HG02571 (cell line): ENCODE measurements at regions not wholly inside any gene's neighbourhood (a gene's known extent, or its start where the extent isn't known, plus 50 kb on each side); places are given as distances from the start of the nearest gene placed in this dataset.

ENCODE experiments used
- ATAC-seq: cut with Tn5 transposase; IDR thresholded peaks from one replicate; pipeline ENCODE4 v1.9.1; 2021; ENCODE audit warnings: mild to moderate bottlenecking, moderate library complexity; ENCODE audit not compliant: unreplicated experiment

DNA sequence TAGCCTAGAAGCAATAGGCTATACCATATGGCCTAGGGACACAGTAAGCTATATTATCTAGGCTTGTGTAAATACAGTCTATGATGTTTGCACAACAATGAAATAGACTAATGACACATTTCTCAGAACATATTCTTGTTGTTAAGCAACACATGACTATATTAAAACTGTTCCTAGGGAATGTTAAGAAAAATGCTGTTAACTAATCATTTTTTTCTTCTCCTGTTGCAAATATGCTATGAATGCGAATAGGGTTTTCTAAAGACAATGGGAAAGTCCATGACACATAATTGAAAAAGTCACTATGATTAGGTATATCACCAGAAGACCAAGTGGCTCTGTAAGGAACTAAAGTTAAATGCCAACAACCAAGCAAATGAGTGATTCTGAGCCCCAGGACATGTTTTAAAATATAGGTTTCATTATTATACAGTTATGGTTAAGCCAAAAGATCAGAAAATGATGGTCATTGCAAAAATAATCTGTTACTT is 454.0 kb upstream of the SORCS1 start:
- ATAC-seq = no peak

DNA sequence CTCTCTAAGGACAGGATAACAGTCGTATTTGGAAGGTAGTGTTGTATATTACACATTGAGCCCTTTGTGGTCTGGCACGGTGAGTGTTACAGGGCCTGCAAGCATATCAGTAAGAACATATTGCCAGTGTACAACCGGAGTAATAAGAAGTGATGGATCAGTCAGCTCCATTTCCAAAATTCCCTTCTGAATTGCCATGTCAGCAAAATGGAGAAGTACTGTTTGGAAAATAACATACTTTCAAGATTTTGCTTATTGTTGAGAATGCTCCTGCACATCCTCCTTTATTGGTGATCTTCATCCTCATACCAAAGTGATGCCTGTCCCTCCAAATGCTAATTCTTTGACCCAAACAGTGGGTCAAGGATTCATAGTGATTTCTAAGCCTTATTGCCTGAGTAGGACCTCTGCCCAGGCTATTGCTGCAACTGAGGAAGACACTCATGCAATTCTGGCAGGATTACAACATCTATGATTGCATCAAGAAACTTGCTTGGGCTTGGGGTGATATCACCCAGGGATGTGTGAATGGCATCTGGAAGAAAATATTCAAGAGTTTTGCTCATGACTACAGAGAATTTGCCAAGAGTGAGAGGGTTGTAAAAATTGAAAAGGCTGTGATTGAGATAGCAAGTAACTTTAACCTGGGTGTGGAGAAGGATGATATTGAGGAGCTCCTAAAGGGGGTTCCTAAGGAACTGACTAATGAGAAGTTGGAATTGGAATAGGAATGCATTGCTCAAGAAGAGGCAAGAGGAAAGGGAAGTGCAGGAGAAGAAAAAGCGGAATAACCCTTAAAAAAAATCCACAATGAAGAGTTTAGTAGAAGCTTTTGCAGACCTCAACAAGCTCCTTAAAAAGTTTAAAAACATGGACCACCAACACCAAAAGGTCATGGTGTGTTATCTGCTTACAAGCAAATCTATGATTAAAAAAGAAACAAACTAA is 452.2 kb upstream of the SORCS1 start:
- ATAC-seq = no peak

DNA sequence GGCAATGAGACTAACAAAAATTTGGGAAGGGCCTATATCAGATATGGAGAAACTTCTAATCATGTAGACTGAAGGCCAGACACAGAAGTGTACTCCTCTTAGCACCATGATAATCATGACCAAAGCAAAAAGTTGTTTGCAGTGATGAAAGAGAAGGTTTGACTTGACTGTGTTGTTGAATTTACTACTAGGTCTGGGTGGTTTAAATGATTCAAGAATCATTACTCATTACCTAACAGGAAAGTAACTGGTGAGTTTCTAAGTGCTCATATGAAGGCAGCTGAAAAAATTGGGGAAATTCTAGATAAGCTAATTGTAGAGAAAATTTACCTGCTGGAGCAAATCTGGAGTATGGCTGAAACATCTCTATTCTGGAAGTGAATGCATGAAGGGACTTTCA is 451.5 kb upstream of the SORCS1 start:
- no peak for ATAC-seq

DNA sequence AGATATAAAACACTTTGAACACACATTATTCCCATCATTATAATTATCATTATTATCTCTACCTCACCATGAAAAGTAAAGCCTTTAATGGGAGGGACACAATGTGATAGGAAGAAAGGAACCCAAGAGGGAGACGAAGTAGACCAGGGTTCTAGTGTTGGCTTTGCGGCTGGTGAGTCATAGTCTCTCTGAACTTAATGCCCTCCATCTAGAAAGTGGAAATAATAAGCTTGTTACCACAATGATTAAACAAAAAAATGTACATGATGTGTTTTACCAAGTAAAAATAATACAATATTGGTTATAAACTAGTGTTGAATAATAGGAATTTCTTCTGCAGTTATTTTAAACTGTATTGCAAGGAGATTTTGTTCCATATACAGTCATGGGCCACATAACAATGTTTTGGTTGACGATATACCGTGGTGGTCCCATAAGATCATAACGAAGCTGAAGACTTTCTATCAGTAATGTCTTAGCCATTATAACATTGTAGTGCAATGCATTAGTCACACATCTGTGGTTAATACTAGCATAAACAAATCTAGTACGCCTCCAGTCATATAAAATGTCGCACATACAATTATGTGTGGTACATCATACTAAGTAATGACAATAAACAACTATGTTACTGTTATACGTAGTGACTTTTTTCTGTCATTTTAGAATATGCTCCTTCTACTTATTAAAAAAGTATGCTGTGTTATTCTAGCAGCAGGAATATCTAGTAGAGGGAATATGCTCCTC is 450.6 kb upstream of the SORCS1 start:
- no peak for ATAC-seq

DNA sequence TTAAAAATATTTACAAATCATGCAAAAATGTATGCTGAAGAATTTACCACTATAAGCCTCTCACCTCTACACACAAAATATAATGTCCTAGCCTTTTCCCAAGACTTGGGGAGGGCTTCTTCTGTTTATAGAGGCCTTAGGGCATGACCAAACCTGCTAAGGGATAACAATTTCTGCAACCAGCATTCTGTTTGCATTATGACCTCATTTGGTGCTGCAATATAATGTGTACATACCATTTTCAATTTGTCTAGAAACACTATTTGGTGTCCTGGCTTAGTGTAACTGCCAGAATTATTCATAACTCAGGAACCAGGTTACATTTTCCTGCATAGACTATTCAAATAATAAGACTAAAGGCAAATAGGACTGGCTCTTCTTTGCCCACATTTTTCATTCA is 446.6 kb upstream of the SORCS1 start:
- no peak for ATAC-seq

DNA sequence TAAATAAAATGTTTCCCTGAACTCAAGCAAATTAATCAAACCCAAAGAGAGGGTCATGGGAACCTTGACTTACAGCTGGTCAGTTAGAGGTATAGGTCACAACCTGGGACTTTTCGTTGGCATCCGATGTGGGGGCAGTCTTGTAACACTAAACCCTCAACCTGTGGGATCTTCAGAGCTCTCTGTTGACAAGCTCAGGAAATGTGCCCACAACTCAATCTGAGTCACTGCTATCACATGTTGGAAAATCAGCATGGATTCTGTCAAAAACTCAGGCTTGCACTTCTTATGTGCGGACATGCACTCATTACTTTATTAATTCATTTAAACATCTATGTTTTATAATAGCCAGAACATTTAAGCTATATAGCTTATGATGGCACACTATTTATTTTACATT is 424.6 kb upstream of the SORCS1 start:
- no peak for ATAC-seq

DNA sequence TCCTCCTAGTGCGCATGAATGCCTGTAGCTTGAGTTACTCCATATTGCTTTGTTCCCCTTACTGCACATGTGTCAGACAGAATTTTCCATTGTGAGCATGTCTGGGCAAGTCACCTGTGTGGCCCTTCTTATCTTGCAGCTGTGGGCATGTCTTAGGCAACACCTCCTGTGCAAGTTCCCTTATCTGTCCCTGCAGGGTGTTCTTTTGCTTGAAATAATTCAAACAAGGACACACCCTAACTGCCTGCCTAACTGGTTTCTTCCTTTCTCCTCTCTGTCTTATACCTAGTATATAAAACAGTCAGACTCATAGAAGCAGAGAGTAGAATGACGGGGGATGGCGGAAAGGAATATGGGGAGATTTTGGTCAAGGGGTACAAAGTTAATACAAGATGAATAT is 421.1 kb upstream of the SORCS1 start:
- no peak for ATAC-seq

DNA sequence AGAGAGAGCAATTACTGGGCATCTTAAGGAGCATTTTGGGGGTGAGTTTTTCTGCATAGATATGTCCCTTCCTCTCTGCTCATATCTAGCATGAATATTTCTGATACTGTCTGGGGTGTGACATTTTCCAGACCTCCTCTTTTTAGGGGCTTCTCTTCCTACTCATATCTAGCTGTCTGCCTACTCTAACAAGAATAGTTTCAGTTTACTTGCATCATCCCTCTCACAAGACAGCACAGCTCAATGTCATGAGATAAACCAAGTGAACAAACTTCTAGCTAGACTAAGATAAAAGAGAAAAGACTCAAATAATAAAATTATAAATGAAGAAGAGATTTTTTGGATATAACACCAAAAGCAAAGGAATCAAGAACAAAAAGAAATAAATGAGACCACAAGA is 419.5 kb upstream of the SORCS1 start:
- no peak for ATAC-seq

DNA sequence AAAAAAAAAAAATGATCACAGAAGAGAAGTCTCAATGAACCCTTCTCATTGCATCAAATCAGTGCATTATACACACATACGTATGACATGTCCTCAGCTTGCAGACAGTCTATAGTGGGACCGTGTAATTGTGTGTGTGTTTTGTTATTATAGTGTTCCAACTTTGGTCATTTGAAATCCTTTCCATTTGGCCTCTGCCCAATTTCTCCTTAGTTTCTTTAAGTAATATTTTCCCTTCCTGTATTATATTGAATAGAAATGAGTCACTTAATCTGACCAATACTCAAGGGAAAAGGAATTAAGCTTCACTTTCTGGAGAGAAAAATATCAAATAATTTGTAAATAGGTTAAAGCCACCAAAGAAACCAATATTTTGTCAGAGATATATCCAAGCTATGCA is 415.5 kb upstream of the SORCS1 start:
- ATAC-seq = no peak

DNA sequence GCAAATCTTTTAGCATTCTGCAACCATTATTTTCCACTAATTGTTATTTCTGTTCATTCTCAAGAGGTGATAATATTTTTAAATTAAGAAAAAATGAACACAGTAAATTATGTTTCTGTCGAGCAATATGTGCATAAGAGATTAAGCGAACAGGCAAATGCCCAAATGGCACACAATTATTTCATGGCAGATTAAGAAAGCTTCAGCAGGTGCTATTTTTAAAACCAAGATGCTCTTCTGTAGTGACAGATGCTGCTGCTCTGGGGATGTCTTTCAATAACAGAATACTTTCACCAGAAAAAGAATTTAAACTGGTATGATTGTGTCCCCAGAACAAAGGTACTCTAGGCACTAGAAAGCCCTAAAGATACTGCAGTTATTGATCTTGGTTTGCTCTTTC is 412.7 kb upstream of the SORCS1 start:
- no peak for ATAC-seq

DNA sequence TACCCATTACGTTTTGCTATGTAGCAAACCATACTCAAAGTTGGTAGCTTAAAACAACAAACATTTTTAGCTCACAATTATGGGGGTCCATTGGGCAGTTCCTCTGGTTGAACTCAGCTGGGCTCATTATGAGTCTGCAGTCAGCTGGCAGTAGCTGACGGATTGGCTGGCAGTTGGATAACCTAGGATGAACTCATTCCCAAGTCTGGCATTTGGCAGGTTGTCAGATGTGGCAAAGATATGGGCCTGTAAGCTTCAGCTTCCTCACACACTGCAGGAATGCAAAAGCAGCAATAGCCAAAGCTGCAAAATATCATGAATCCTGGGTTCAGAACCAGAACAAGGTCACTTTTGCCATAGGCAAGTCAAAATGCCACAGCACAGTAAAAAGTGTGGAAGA is 412.2 kb upstream of the SORCS1 start:
- no peak for ATAC-seq

DNA sequence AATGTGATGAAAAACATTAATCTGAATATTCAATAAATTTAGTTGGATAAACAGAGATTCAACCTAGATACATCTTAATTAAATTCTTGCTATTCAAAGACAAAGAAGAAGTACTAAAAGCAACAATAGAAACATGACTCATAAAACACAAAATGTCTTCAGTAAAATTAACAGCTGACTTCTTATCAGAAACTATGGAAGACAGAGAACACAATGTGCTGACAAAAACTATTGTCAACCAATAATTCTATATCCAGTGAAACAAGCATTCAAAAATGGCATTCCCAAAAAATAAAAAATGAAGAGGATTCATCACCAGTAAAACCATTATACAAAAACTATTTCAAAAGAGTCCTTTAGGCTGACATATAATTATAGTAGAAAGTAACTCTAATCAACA is 400.5 kb upstream of the SORCS1 start:
- ATAC-seq = no peak

DNA sequence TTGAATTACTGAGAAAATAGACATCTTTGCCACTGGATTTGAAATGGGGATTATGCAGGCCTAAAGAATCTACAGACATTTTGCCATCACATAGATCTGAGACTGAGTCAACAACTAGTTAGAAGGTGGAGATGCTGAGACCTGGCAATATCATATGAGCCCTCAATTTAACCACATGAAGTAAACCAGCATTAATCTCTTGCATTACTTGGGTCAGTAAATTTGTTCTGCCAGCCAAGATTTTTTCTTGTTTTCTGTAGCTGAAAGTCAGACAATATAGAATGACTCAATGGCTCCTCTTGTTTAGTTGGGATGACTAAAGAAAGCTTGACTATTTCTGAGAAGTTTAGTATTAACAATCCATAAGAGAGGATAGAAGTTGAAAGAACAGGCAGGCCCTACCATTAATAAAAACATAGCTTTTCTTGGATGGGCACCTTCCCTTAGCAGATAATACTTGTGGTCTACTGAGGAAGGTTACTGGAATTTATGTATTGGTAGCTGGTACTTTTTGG is 396.7 kb upstream of the SORCS1 start:
- ATAC-seq = no peak

DNA sequence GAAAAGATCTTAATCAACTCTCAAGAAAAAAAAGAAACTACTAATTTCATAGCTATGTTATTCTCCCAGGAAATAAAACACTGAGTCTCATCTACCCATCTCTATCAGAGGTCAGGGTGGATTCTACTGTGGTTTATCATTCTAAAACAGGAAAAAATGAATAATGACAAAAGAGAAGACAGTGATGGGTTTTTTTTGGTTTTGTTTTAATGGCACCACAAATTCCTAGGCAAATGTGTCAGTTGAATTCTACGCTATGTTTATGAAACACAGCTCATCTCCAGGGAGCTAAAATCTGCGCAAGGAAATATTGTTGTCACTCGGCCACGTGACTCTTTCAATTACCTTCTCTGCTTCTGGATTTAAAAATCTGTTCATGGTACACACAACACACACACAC is 393.4 kb upstream of the SORCS1 start:
- no peak for ATAC-seq

DNA sequence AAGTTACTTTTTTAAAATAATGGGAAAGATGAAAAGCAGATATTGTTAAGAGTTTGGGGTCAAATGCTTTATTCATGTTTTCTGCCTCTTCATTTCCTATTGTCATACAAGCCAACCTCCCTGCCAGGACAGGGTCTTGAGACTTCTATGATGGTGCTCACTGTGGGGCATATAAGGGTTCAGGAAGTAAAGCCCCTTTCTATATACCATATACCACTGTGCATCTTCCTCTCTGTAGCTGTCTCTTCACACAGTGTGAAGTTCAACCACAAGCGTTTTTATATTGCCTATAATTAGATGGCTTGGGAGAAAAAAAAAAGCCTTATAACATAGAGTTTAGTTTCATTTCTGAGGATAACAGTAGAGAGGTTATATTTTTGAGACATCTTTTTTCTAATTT is 389.8 kb upstream of the SORCS1 start:
- ATAC-seq = no peak

DNA sequence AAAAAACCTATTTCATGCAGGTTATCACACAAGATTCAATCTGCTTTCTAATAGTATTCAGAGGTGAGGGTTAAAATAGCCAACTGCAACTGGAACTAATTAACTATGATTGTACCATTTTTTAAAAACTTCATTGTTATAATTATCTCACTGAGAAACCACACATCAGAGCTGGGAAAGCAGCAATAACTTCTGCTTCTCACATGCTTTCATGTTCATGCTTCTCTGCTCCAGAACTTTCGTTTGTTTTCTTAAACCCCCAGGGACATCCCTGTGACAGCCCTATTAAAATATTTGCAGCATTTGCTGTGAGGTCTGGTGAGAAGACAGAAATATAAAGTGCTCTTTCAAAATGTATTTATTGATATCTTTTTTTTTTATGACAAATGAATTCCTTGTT is 389.0 kb upstream of the SORCS1 start:
- no peak for ATAC-seq

DNA sequence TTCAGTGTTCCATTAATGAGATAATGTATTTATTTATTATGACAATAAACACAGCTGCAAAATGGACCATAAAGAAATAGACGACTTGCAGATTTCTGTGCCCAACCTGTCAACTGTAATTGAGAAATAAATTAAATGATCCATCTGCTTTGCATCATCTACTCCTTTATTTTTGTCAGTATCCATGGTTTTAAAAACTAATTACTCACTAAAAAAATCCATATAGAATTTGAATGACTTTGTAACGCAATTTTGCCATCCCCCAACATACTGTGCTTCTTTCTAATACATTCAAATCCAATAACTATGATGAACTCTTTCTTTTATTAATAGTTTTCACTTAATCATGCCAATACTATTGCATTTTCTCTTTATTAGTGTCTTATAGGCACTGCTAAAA is 388.5 kb upstream of the SORCS1 start:
- ATAC-seq = no peak

DNA sequence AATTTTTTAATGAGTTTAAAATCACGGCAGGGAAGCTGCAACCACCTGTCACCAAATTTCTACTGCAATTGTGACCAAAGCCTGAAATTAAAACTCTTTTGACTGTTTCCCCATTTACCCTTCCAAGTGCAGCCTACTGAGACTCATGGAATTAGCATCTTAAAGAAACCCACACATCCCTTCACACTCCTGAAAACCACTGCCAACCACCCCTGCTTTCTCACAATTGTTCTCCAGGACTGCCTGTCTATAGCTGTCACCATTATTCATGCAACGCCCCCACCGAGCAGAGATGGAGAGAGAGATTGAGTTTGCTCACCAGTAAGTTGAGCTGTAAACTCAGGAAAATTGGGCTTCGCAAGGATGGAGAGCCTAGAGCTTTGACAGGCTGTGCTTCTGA is 383.8 kb upstream of the SORCS1 start:
- no peak for ATAC-seq

DNA sequence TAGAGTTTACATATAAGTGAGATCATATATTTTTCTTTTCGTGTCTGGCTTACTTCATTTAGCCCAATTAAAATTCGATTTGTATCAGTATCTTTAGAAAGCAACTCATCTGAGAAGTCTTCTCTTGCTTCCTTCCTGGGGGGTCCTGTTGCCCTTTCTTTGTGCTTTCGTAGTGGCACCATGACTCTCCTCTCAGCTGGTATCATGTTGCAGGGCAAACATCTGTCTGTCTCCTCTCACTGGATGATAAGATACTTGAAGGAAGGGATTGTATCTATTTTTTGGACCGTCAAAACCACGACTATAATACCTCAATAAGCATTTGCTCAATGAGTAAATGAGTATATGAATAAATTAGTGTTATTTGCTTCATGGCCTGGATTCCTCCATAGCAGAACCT is 382.5 kb upstream of the SORCS1 start:
- no peak for ATAC-seq

DNA sequence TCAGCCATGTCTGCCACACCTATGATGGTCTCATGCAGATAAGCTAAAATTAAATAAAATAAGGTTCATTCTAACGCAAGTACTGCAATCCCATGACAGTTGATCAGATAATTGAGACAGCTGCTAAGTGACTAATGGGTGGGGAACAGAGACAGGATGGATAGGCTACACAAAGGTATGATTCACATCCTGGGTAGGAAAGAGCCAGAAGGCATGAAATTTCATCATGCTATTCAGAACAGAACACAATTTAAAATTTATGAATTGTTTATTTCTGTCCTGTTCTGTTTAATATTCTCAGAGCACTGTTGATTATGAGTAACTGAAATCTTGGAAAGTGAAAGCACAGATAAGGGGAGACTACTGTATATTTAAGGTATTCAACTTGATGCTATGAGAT is 381.8 kb upstream of the SORCS1 start:
- no peak for ATAC-seq

DNA sequence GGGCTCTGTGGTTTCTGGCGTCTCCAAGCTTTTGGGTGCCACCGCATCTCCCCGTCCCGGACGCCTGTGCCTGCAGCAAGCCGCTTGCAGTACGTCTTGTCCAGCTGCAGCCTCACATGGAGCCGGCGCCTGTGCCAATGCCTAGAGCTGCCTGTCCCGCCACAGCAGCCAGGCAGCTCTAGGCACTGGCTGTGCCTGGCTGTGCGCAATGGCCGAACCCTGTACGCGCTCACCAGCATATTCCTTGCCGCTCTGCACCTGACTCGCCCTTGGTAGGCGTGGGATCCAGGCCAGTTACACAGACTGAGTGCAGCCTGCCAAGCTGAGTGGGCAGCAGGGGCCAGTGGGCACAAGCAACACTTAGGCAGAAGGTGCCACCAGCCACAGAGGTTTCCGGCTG is 381.2 kb upstream of the SORCS1 start:
- ATAC-seq = no peak
